HTR-8/SVneo (cell line): ENCODE measurements at regions not wholly inside any gene's neighbourhood (a gene's known extent, or its start where the extent isn't known, plus 50 kb on each side); places are given as distances from the start of the nearest gene placed in this dataset.
A peak's percentile ranks its signal among the peaks of the same experiment; 100 is the strongest.

Experiments used
- DNase-seq: peaks from one replicate; pipeline ENCODE4 v3.0.0; 2011; ENCODE audit warnings: low spot score, mixed read lengths; ENCODE audit not compliant: insufficient read length
- FAIRE-seq: peaks from 2 replicates; lab custom pipeline; 2011; peaks lifted over from hg19 to GRCh38; lab: Jason Lieb, UNC

DNA sequence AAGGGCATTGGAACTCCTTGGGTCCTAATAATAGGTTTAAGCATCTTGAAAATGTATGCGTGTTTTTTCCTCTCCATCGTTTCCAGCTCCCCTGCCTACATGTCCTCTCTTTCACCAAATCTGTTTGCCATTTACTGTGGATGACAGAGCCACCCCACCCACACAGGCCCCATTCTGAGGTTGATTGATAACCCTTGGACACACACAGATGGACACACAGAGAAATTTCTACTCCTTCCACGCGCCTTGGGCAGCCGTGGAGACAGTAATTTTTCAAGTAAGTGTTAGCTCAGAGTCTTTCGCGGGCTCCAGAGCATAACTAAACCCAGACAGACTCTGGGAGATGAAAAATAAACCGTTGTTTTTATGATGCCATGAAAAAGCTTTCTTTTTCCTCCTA lies 103.3 kb upstream of the NLRP1 start:
- DNase-seq (no peak), FAIRE-seq (no peak)

DNA sequence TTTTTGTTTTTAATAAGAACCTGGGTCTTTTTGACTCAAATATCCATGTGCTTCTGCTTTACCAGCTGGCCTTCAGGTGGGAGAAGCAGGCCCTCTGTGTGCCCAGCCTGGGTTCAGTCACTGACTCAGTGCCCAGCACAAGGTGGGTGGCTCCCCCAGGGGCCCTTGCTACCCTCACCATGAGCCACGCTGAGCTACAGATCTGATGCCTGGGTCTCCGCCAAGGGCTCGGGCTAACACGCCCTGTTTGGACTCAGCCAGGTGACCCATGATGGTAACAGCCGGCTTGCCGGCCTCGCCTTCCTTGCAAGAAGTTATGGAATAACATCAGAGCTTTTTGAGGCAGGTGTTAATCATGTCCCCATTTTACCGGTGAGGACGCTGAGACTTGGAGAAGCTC lies 109.5 kb upstream of the NLRP1 start:
- FAIRE-seq = no peak
- no peak for DNase-seq

- FAIRE-seq (no peak), DNase-seq (no peak)
These were observed 110.2 kb upstream of the NLRP1 start for GRCh38 chr17:5694551-5694950.

DNA sequence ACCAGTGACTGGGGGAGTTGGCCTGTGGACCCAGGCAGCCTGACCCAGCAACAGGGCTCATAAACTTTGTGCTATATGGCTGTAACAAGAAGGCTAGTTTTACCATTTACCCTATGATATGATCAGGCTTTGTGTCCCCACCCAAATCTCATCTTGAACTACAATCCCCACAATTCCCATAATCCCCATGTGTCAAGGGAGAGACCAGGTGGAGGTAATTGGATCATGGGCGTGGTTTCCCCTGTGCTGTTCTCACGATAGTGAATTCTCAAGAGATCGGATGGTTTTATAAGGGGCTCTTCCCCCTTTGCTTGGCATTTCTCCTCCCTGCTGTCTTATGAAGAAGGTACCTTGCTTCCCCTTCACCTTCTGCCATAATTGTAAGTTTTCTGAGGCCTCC lies 111.2 kb upstream of the NLRP1 start:
- FAIRE-seq (no peak), DNase-seq (no peak)

DNA sequence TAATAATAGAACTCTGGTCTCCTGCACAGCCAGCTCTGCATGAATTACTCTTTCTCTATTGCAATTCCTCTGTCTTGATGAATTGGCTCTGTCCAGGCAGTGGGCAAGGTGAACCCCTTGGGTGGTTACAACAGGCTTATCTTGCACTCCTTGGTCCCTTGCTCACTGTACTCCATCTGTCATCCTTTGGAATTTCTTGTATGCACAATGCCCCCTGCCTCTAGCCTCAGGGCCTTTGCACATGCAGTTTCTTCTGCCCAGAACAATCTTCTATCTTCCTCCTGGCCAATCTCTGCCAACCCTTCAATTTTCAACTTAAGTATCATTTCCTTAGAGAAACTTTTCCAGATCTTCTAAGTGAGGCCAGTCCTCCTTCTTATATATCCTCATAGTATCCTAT lies 114.7 kb upstream of the NLRP1 start:
- FAIRE-seq = no peak
- no peak for DNase-seq

- FAIRE-seq (no peak), DNase-seq (no peak)
These were observed 115.5 kb upstream of the NLRP1 start for GRCh38 chr17:5699814-5700213.

- DNase-seq (no peak), FAIRE-seq (no peak)
These were observed 116.4 kb upstream of the NLRP1 start for GRCh38 chr17:5700745-5701144.

GRCh38 chr17:5701381-5701780 lies 117.1 kb upstream of the NLRP1 start:
- DNase-seq = no peak
- no peak for FAIRE-seq

DNA sequence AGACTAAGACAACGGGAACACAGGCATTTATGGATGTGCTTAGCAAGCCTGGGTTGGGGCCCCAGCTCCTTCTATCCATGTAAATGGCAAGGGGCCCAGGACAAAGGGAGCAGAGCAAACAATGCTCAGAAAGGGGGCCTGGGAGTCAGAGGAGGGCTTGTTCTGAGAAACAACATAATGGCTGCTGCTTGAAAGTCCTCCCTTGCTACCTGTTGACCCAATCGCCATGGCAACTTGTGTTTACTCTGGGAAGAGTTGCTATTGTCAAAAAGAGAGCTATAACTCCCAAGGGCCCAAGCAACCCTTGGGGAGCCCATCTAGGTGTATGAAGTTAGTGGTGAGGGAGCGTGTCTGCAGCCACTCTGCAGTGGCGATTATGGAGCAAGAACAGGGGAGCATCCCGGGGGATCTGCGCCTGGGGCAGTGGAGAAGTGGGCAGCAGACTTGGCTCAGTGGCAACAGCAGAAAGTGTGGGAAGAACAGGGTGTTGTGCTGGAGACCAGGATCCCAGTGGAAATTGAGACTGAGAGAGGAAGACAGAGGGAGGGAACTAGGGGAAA lies 118.7 kb upstream of the NLRP1 start:
- DNase-seq = no peak
- no peak for FAIRE-seq

GRCh38 chr17:5703736-5704135 lies 119.4 kb upstream of the NLRP1 start:
- DNase-seq (no peak), FAIRE-seq (no peak)

- FAIRE-seq (no peak), DNase-seq (no peak)
These were observed 121.0 kb upstream of the NLRP1 start for GRCh38 chr17:5705081-5705875.

DNA sequence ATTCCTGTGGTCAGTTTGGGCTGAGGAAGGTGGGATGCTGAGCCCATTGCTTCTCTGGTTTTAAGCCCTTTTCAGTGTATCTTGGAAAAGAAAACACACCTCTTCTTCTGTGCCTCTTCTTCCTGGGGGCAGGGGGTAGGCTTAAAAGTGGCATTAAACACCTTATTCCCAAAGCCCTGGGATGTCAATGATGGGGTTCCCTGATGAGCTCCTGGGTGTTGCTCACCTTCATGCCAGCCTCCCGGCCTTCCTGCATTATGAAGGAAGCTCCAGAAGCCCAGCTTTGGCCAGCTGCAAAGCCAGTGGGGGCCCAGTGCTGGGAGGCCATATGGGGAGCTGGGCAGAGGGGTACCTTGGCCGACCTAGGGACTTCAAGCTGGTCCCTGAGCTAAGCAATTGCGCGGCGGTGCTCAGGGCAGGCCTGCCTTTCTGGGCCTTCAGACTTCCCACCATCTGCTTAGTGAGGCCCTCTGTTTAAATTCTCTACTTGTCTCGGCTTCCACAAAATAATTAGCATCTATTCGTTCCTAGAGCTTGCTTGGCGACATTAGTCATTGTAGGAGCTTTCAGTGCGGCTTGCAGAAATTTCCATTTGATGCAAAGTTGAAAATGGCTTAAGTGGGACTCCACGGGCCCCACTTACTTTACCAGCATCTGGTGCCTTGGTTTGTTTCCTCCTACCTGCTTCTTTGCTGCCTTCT lies 121.7 kb upstream of the NLRP1 start:
- DNase-seq = no peak
- FAIRE-seq = no peak

- FAIRE-seq = no peak
These were observed 122.4 kb upstream of the NLRP1 start for GRCh38 chr17:5706577-5707210.

DNA sequence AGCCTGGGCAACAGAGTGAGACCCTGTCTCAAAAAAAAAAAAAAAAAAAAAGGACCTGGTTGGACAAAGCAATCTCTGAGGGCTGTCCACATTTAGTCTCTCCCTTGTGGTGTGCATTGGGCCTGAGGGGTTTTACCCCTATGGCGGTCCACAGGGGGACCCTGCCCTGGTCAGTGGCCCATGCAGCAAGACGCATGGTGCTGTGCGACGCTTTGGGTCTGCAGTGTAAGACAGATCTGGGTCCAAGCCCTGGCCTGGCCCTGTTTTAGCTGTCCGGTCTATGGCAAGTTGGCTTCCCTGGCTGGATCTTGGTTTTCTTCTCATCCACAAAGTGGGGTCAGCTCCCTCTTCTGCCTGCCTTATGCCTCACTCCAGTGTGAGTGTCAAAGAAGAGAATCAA lies 123.2 kb upstream of the NLRP1 start:
- DNase-seq (no peak), FAIRE-seq (no peak)

More at GRCh38 chr17:5706577-5707210, 122.4 kb upstream of the NLRP1 start:
- DNase-seq = peak; percentile 60

DNA sequence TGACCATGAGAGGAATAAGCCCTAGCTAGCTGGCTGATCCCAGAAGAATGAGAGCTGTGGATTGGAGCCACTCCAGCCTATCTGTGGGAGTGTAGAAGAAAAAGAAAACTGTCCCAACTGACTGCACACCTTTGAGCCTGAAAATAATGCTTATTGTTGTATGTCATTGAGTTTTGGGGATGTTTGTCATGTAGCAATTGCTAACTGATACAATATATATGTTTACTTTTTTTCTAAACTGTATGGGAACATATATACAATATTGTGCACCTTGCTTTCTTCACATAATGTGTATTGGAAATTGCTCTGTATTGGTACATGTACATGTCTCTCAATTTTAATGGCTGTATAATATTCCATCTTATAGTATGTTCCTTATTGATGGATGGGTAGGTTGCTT lies 124.0 kb upstream of the NLRP1 start:
- FAIRE-seq = no peak

DNA sequence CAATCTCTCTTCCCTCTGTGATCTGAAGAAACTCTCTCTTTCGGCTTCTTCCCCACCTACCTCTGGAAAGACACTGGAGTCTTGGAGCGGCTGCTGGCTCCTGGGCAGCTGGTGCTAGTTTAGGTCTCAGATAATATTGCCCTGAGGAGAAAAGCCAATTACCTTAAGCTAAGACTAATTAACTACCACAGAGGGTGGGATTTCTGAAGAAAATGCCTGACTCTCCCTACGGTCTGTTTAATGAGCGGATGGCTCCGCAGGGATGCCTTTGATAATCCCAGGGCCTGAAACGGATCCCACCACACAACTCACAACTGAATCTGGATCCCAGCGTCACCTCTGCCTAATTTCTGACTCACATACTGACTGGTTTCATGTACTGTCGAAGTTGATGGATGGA lies 127.0 kb upstream of the NLRP1 start:
- DNase-seq = no peak
- no peak for FAIRE-seq

More for the DNA sequence above, 124.0 kb upstream of the NLRP1 start:
- DNase-seq = no peak

DNA sequence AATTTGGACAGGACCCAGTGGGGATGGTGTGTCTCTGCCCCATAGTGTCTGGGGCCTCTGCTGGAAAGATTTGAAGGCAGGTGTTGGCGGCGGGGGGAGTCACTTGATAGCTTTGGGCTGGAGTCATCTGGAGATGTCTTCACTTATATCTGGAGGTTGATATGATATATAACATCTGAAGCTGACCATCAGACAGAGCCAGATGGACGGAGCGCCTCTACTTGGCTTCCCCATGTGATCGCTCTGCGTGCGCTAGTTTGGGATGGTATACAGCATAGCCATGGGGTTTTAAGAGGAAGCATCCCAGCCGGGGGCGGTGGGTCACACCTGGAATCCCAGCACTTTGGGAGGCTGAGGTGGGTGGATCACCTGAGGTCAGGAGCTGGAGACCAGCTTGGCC lies 130.7 kb upstream of the NLRP1 start:
- FAIRE-seq = no peak
- DNase-seq = no peak

DNA sequence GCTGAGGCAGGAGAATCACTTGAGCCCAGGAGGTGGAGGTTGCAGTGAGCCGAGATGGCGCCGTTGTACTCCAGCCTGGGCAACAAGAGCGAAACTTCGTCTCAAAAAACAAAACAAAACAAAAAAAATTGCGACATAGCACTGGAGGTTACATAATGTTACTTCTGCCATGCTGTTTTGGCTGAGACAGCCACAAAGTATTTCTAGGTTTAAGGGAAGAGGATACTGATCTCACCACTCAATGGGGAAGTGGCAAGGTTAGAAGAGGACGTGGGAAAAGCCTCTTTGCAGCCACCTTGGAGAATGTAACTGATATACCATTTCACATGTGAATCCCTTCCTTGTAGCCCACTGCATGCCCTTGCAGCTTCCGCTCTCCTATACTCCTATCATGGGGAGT lies 131.2 kb upstream of the NLRP1 start:
- DNase-seq = no peak

GRCh38 chr17:5718726-5719125 lies 134.4 kb upstream of the NLRP1 start:
- FAIRE-seq = no peak

More for the DNA sequence above, 131.2 kb upstream of the NLRP1 start:
- FAIRE-seq = no peak

GRCh38 chr17:5719976-5720375 lies 135.7 kb upstream of the NLRP1 start:
- no peak for DNase-seq
- FAIRE-seq = no peak

More at GRCh38 chr17:5718726-5719125, 134.4 kb upstream of the NLRP1 start:
- no peak for DNase-seq

DNA sequence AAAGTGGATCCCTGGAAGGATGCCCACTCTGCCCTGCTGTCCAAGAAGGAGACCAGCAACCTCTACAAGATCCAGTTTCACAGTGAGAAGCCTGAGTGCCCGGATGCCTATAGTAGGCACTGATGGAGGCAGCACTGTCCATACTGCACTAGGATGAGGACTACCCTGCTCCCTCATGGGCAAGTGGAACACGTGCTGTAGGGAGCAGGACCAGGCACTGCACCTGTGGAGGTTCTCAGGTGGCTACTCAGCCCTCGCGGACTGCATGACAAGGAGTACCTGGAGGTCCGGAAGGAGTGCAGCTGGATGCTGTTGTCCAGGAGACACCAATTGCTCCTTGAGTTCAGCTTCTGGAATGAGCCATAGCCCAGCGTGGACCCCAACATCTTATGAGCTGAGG lies 146.1 kb upstream of the NLRP1 start:
- FAIRE-seq (no peak), DNase-seq (no peak)
